Effector memory CD4-positive, alpha-beta T cell (primary cell): ENCODE measurements at regions not wholly inside any gene's neighbourhood (a gene's known extent, or its start where the extent isn't known, plus 50 kb on each side); places are given as distances from the start of the nearest gene placed in this dataset.

Experiments used
- DNase-seq, 3 donors: peaks; one replicate each; pipeline ENCODE4 v3.0.0-alpha.2; 2020
- H3K27ac ChIP-seq: 2 replicates; pipeline ENCODE4 v1.7.0; 2013; ENCODE audit warnings: mild to moderate bottlenecking, low read length, moderate library complexity; ENCODE audit not compliant: insufficient read depth, poor library complexity, severe bottlenecking
- H3K27me3 ChIP-seq: replicated peaks from 2 replicates; pipeline ENCODE4 v1.7.0; 2013; ENCODE audit warnings: mild to moderate bottlenecking, low read length; ENCODE audit not compliant: insufficient read depth, control insufficient read depth, poor library complexity, severe bottlenecking
- H3K36me3 ChIP-seq: 2 replicates; pipeline ENCODE4 v1.7.0; 2013; ENCODE audit warnings: mild to moderate bottlenecking, low read length, moderate library complexity; ENCODE audit not compliant: control insufficient read depth, insufficient read depth
- H3K4me1 ChIP-seq: 2 replicates; pipeline ENCODE4 v1.7.0; 2013; ENCODE audit warnings: low read length, mild to moderate bottlenecking; ENCODE audit not compliant: control insufficient read depth, insufficient read depth, poor library complexity, severe bottlenecking
- H3K4me3 ChIP-seq: 2 replicates; pipeline ENCODE4 v1.7.0; 2013; ENCODE audit warnings: low read length, low read depth, mild to moderate bottlenecking; ENCODE audit not compliant: insufficient read depth, poor library complexity, severe bottlenecking
- H3K9me3 ChIP-seq: 2 replicates; pipeline ENCODE4 v1.7.0; 2013; ENCODE audit warnings: mild to moderate bottlenecking, low read length, moderate library complexity; ENCODE audit not compliant: control insufficient read depth

DNA sequence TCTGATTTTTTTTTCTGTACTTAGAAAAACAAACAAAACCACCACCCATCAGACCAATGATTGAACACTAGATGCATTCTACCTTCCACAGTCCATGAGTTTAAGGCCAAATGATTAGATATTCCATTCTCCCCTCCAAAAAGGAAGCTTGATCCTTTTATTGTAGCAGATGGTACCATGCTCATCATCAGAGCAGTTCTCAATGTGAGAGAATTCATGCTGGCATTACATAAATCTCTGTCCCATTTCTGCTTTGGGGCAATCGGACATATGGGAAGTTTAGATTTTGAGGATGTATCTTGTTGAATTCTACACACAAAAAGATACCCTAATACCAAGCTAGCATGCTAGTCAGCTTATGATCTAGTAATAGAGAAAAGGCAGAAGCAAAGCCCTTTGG, 186.6 kb downstream of the RAD51AP2 start:
- no peak overlapping the region for H3K27ac ChIP-seq
- no peaks in the 10 kb centered on the region for H3K9me3 ChIP-seq
- H3K4me1 ChIP-seq, result no peaks in the 10 kb centered on the region
- H3K4me3 ChIP-seq, result no peak overlapping the region
- DNase-seq, result no peak
- no peaks in the 10 kb centered on the region for H3K27me3 ChIP-seq
- no peaks in the 10 kb centered on the region for H3K36me3 ChIP-seq

DNA sequence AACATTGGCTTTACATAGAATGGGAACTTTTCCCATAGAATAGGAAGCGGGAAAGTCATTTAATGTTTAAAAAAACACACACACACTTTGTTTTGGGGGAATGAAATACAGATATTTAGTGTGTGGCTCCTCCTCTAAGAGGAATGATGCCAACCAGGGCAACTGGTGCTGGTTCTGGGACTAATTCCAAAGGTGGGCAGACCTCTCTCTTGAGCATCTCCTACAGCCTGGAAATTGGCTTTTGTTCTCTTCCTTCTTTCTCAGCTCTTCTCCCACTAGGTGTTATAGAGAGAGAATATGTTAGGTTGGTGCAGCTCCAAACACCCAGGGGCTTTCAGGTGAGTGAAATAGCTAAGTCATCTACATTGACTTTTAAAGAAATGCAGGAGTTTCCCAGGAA, 190.1 kb downstream of the RAD51AP2 start:
- no peaks in the 10 kb centered on the region for H3K27me3 ChIP-seq
- H3K36me3 ChIP-seq, result no peaks in the 10 kb centered on the region
- H3K4me3 ChIP-seq, result no peak overlapping the region
- H3K27ac ChIP-seq, result no peak overlapping the region
- no peaks in the 10 kb centered on the region for H3K9me3 ChIP-seq
- H3K4me1 ChIP-seq, result no peaks in the 10 kb centered on the region
- no peak for DNase-seq

DNA sequence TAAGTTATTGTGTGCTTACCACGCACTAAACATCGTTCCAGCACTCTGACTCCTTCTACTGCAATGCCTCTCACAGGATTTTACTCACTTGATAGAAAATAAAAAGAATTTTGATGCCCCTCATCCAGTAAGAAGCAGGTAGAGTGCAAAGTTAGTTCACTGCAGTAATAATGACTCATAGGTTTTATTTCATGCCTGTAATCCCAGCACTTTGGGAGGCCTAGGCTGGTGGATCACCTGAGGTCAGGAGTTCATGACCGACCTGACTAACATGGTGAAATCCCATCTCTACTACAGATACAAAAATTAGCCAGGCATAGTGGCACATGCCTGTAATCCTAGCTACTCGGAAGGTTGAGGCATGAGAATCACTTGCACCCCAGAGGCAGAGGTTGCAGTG, 190.6 kb downstream of the RAD51AP2 start:
- no peaks in the 10 kb centered on the region for H3K4me1 ChIP-seq
- no peak for DNase-seq
- no peaks in the 10 kb centered on the region for H3K9me3 ChIP-seq
- H3K27me3 ChIP-seq, result no peaks in the 10 kb centered on the region
- no peak overlapping the region for H3K27ac ChIP-seq
- no peaks in the 10 kb centered on the region for H3K36me3 ChIP-seq
- no peak overlapping the region for H3K4me3 ChIP-seq

DNA sequence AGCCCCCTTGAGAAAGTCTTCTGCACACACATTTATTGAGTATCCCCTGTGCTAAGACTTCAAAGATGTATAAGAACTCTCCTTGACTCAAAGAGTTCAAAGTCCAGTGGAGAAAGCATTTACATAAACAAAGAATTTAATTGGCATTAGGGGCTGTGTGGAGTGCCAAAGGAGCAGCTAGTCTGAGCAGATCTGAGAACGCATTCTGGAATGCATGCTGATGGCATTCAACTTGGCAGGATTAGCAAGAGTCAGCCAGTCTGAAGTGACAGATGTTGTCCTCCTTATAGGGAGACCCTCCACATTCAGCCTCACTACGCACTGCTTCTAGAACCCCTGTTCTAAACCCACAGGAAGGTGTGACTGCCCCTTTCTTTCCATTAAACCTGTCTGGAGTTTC, 191.5 kb downstream of the RAD51AP2 start:
- no peak overlapping the region for H3K27ac ChIP-seq
- no peaks in the 10 kb centered on the region for H3K9me3 ChIP-seq
- no peaks in the 10 kb centered on the region for H3K27me3 ChIP-seq
- no peaks in the 10 kb centered on the region for H3K36me3 ChIP-seq
- H3K4me1 ChIP-seq, result no peaks in the 10 kb centered on the region
- DNase-seq, result no peak
- no peak overlapping the region for H3K4me3 ChIP-seq

DNA sequence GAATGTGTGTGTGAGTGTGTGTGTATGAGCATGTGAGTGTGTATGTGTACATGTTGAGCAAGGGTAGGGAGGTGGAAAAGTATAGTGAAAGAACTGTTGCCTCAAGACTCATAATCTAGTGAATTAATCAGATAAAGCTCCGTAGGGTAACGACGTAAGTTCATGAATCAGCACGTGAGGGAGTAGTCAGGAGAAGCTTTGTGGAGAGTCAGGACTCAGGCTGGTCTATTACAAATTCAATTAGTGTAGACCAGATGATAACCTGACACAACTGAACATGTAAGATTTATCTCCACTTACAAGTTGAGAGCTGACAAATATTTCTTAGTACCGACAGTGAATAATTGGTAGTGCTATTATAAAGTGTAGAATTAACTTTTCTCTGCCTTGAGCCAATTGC, 194.5 kb downstream of the RAD51AP2 start:
- no peaks in the 10 kb centered on the region for H3K36me3 ChIP-seq
- H3K9me3 ChIP-seq, result no peaks in the 10 kb centered on the region
- no peak for DNase-seq
- H3K4me3 ChIP-seq, result no peak overlapping the region
- H3K27ac ChIP-seq, result no peak overlapping the region
- no peaks in the 10 kb centered on the region for H3K27me3 ChIP-seq
- H3K4me1 ChIP-seq, result no peaks in the 10 kb centered on the region

DNA sequence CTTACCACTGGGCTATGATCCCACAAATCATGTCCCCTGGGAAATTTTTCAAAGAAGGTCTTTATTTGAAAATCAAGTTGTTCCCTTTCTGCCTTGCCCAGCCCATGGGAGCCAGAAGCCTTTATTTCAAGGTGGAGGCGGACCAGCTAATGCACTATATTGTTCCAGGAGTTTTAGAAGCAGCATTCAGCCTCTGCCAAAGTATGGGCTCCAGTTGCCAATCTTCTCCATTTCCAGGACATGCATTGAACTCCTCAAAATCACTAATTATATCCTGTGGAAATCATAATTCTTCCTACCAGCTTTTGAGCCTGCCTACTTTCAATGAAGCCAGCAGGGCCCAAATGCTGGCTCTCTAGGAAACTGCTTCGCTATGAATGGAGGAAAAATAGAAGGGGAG, 195.8 kb downstream of the RAD51AP2 start:
- Histone ChIP-seq H3K27ac (no peak overlapping the region), H3K4me3 (no peak overlapping the region), H3K4me1 (no peaks in the 10 kb centered on the region), H3K36me3 (no peaks in the 10 kb centered on the region), H3K9me3 (no peaks in the 10 kb centered on the region), H3K27me3 (no peaks in the 10 kb centered on the region)
- DNase-seq, result no peak

DNA sequence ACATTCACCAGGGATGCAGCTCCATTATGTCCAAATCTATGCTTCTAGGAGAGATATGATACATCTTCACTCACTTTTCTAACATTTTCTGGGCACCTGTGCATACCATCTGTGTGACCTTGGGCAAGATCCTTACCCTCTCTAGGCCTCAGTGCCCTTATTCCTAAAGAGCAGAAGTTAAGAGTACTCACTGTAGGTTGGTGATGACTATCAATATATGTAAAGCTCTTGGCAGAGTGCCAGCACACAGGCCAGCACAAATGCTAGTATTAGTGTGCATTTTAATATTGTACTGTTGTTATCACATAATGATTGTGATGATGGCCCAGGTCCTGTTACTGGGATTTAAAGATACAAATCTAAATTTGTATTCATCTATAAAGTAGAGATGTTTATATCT, 199.2 kb downstream of the RAD51AP2 start:
- H3K27ac ChIP-seq, result no peak overlapping the region
- H3K4me1 ChIP-seq, result no peaks in the 10 kb centered on the region
- DNase-seq, result no peak
- H3K36me3 ChIP-seq, result no peaks in the 10 kb centered on the region
- no peaks in the 10 kb centered on the region for H3K27me3 ChIP-seq
- H3K4me3 ChIP-seq, result no peak overlapping the region
- H3K9me3 ChIP-seq, result no peaks in the 10 kb centered on the region

DNA sequence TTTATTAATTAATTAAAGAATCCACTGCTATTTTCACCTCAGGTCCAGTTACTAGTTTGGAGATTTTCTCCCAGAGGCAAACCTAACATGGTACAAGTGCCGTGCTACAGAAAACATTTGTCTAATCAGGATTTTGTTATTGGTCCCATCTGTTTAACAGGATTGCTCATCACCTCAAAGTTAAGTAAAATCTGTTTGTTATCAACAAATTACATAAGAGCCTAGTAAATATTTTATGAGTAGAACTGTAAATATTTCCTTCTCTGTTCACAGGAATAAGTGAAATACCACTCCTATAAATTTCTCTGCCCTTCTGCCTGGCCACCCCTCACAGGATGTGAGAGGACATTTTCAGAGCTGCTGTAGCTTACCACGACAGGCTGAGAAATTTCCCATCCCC, 200.2 kb downstream of the RAD51AP2 start:
- no peak overlapping the region for H3K27ac ChIP-seq
- no peaks in the 10 kb centered on the region for H3K27me3 ChIP-seq
- DNase-seq, result no peak
- no peaks in the 10 kb centered on the region for H3K4me1 ChIP-seq
- no peaks in the 10 kb centered on the region for H3K36me3 ChIP-seq
- no peaks in the 10 kb centered on the region for H3K9me3 ChIP-seq
- H3K4me3 ChIP-seq, result no peak overlapping the region

DNA sequence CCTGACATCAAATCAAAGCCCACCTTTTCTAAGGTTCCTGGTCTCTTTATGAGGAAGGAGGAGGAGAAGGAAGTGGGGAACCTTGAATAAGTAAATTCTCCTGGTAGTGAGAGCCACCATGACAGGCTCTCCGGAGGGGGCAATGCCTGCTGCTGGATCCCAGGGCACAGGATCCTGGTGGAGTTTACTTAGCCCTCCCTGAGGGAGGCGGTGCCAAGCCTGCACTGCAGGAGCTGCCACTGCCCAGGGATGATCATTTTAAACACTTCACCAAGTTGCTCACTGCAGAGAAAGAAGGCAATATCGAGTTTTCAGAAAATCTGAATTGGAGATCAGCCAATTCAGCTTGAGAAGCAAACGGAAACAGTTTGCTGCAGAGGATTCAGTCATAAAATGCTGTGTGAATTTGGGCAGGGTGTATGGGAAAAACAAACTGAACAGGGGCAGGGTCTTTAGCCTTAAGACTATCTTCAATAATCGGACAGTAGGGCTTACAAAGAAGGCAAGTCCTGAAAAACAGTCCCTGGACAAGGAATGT, 200.7 kb downstream of the RAD51AP2 start:
- H3K27me3 ChIP-seq, result no peaks in the 10 kb centered on the region
- H3K9me3 ChIP-seq, result no peaks in the 10 kb centered on the region
- DNase-seq, result no peak
- H3K36me3 ChIP-seq, result no peaks in the 10 kb centered on the region
- H3K4me1 ChIP-seq, result no peaks in the 10 kb centered on the region
- H3K27ac ChIP-seq, result no peak overlapping the region
- H3K4me3 ChIP-seq, result no peak overlapping the region

DNA sequence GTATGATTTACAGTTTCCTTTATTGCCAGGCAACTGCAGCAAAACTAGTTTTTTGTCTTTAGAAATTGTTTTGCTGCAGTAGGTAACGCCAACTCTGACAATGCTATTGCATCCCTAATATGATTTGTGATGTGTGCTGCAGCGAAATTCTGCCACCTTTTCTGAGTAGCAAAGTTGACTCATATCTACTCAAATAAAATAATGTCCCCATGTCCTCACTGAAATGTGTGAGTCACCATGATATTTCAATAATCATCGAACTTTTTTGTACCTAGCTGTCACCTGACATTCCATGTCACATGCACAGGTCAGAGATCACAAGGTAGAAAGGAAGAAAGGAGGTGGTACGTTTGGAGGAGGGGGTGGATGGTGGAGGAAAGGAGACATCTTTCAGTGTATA, 205.0 kb downstream of the RAD51AP2 start:
- no peak for DNase-seq
- Histone ChIP-seq H3K4me1 (no peaks in the 10 kb centered on the region), H3K4me3 (no peak overlapping the region), H3K9me3 (no peaks in the 10 kb centered on the region), H3K36me3 (no peaks in the 10 kb centered on the region), H3K27ac (no peak overlapping the region), H3K27me3 (no peaks in the 10 kb centered on the region)
